Skeletal muscle cell (primary cell): ENCODE measurements at regions not wholly inside any gene's neighbourhood (a gene's known extent, or its start where the extent isn't known, plus 50 kb on each side); places are given as distances from the start of the nearest gene placed in this dataset.
"Not testable (repeated sequence)": the region's sequence is repeated elsewhere in the genome, so short reads cannot be mapped to it uniquely, and the experiment has no call there.

Experiments used
- DNase-seq: peaks from one replicate; pipeline ENCODE4 v3.0.0-alpha.2; 2010; ENCODE audit warnings: low read depth
- H3K4me3 ChIP-seq: 2 replicates; pipeline ENCODE4 v1.5.1; 2011; ENCODE audit warnings: low read depth, mild to moderate bottlenecking, control low read depth, low read length, moderate library complexity

GRCh38 chr2:13390676-13391075, 673.9 kb downstream of the TRIB2 start:
- H3K4me3 ChIP-seq, result no peak overlapping the region
- no peak for DNase-seq

GRCh38 chr2:13401312-13401711, 684.6 kb downstream of the TRIB2 start:
- no peak for DNase-seq
- H3K4me3 ChIP-seq, result no peak overlapping the region

- H3K4me3 ChIP-seq, result no peak overlapping the region
- no peak for DNase-seq
Observed at GRCh38 chr2:13413989-13414388, 697.3 kb downstream of the TRIB2 start.

- DNase-seq, result no peak
- H3K4me3 ChIP-seq, result no peak overlapping the region
Observed at GRCh38 chr2:13414897-13415296, 698.2 kb downstream of the TRIB2 start.

DNA sequence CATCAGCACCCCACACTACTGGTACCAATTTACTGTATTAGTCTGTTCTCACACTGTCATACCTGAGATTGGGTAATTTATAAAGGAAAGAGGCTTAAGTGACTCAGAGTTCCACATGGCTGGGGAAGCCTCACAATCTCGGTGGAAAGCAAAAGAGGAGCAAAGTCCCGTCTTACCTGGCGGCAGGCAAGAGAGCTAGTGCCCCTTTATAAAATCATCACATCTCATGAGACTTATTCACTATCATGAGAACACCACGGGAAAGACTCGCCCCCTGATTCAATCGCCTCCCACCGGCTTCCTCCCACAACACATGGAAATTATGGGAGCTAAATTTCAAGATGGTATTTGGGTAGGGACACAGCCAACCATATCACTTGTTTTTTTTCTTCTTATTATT, 717.2 kb downstream of the TRIB2 start:
- DNase-seq, result no peak

DNA sequence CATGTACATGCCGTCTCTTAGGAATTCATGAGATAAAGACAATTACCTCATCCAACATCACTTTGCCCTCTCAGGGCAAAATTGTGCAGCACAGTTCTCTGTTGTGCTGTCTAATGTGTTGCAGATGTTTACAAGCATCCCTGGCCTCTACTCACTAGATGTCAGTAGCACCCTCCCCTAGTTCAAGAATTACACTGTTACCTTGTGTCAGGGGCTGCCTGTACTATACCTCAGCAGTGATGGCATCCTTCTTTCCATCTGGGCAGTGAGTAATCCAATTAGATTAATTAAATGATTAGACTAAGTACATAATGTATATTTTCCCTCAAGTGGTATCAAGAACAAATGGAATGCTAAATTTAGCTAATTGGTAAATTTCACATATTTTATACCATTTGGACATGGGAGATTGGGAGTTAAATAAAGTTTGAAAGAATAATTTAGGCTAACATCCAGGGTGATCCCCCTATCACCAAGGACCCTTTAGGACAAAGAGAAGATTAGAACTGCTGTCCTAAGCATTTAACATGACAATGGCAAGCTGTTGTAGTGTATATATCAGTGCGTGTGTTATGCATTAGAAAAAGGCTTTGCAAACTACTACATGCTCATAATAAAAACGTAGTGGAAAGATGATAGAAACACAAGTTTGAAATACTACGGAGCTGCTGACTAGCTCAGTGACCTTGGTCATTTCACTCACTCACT, 727.0 kb downstream of the TRIB2 start:
- not testable (repeated sequence) for DNase-seq, H3K4me3 ChIP-seq

More for the DNA sequence above, 717.2 kb downstream of the TRIB2 start:
- no peak overlapping the region for H3K4me3 ChIP-seq

GRCh38 chr2:13462464-13462863, 745.7 kb downstream of the TRIB2 start:
- no peak overlapping the region for H3K4me3 ChIP-seq
- DNase-seq, result no peak

GRCh38 chr2:13466076-13466475, 749.3 kb downstream of the TRIB2 start:
- no peak for DNase-seq
- H3K4me3 ChIP-seq, result no peak overlapping the region

GRCh38 chr2:13474538-13474937, 757.8 kb downstream of the TRIB2 start:
- no peak for DNase-seq
- H3K4me3 ChIP-seq, result no peak overlapping the region

DNA sequence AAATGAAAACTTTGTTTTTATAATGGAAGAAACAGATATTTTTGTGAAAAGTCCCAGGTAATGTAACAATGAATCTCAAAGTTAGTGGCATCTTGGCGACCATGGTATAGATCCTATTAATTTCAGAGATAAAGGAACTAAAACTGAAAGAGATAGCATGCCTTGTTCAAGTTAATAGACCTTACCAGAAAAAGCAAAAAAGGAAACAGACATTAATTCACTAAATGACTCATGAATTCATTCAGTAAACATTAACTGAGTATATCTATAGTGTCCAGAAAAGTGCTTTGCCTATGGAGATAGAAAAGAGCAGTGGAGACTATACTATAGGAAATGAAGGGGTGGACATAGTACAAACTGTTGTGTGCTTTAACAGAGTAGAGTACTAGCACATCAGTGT, 763.3 kb downstream of the TRIB2 start:
- H3K4me3 ChIP-seq, result no peak overlapping the region
- no peak for DNase-seq

- no peak overlapping the region for H3K4me3 ChIP-seq
- peak; percentile 15 for DNase-seq
Observed at GRCh38 chr2:13481201-13481600, 764.5 kb downstream of the TRIB2 start.

- no peak overlapping the region for H3K4me3 ChIP-seq
- DNase-seq, result no peak
Observed at GRCh38 chr2:13485256-13485655, 768.5 kb downstream of the TRIB2 start.

DNA sequence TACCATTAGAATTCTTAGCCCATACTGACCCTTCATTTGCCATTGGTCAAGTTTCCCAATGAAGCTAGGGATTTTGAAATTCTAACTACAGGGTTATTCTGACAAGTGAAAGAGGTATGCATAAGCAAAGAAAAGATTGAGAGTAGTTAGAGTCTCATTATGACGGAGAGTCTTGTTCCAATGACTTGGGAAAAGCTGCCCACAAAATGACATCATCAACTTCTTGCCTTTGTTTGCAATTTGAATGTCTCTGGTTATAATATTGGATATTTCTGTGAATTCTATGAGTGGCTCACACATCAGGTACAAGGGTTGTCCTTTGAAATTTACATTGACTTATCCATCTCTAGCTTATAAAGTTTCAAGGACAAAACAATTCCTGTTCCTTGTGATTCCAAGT, 772.2 kb downstream of the TRIB2 start:
- DNase-seq, result no peak

DNA sequence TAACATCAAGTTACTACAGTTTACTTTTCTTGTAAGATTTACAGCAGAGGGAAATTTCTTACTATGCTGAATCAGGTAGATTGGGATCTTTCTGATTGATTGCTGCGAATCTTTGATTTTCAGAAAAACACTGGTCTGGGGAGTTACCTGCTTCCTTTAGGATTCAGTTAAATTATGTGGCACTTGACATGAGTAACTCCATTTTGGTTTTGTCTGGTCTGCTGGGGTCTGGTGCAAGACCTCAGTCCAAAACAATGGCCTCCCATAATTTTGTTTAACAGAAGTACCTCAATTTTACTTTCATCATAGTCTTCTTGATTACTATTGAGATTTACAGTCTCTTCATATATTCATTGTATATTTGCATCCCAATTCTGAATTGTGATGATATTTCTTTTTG, 775.5 kb downstream of the TRIB2 start:
- H3K4me3 ChIP-seq, result no peak overlapping the region
- DNase-seq, result no peak

More for the DNA sequence above, 772.2 kb downstream of the TRIB2 start:
- H3K4me3 ChIP-seq, result no peak overlapping the region

- no peak overlapping the region for H3K4me3 ChIP-seq
- no peak for DNase-seq
Observed at GRCh38 chr2:13495051-13495450, 778.3 kb downstream of the TRIB2 start.

DNA sequence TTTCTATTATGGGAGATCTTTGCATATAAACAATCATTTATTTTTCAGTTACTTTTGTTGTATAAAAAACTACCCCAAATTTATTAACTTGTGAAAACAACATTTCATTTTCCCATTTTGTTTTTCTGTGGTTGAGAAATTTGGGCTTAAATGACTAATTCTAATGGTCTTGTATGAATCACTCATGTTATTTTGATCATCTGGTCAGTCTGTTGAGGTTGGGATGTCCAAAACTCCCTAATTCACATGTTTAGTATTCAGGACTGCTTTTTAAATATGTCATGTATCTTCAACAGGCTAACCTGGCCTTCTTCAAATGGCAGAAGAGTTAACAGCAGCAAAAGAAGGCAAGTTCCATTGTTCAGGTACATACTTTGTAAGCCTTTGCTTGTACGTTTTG, 788.1 kb downstream of the TRIB2 start:
- no peak for DNase-seq
- H3K4me3 ChIP-seq, result no peak overlapping the region

DNA sequence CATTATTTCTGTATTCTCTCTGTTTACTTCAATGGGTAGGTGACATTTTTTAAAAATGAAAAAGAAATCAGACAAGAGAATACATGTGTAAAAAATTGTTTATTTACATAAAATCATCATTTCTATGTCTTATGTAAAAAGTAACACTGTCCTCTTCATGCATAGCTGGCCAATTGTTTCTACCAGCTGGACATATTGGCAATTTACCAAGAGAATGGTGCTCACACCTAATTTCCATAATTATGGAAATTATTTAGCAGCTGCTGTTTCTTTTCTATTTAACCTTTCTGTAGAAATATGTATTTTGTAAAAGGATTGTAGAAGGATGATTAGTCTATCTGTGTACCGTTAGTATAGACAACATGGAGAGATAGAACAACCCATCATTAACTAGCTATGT, 791.9 kb downstream of the TRIB2 start:
- no peak overlapping the region for H3K4me3 ChIP-seq
- no peak for DNase-seq

GRCh38 chr2:13515254-13515653, 798.5 kb downstream of the TRIB2 start:
- H3K4me3 ChIP-seq, result no peak overlapping the region
- no peak for DNase-seq

DNA sequence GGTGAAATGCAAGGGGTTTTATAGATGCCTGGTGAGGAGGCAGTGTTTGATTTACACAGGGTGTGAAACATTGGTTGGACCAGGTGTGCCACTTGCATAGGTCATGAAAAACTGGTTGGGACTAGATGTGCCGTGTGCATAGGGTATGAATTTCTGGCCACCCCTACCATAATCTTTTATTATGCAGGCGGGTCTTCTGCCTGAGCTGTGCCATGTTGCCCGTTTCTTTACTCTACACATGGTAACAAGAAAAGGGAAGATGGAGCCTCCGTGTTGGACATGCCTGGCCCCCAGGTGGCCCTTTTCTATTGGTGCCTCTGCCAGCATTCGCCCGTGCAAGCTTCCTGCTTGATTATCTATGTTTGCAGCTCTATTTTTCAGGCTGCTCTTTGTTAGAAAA, 805.4 kb downstream of the TRIB2 start:
- DNase-seq, result no peak

GRCh38 chr2:13522917-13523821, 806.4 kb downstream of the TRIB2 start:
- H3K4me3 ChIP-seq, result no peak overlapping the region
- DNase-seq, result no peak

More for the DNA sequence above, 805.4 kb downstream of the TRIB2 start:
- no peak overlapping the region for H3K4me3 ChIP-seq

- no peak overlapping the region for H3K4me3 ChIP-seq
- DNase-seq, result no peak
Observed at GRCh38 chr2:13524492-13524891, 807.8 kb downstream of the TRIB2 start.
